ENCODE measurements at regions not wholly inside any gene's neighbourhood (a gene's known extent, or its start where the extent isn't known, plus 50 kb on each side); places are given as distances from the start of the nearest gene placed in this dataset.

DNA sequence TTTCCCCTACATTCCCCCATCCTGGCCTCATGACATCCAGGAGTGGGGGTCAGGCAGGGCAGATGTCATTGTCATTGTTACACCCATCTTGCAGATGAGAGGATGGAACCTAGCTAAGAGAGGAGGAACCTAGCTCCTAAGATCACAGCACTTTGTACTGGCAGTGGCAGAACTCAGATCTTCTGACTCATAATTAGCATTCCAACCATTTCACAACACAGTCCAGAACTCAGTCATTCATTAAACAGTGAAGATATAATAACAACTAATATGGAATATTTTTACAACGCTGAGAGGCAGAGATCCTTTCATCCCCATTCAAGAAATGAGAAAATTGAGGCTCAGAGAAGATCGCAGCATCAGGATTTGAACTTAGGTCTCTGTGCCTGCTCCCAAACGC is 127.8 kb downstream of the CHST1 start:
- Histone ChIP-seq H3K79me1 (replicated peaks; ENCODE audit: low read length, poor library complexity, severe bottlenecking) (no peaks in the 10 kb centered on the region), H2BK12ac (ENCODE audit: low read length in 2 of 2) (no peak overlapping the region)
- no peak for DNase-seq

DNA sequence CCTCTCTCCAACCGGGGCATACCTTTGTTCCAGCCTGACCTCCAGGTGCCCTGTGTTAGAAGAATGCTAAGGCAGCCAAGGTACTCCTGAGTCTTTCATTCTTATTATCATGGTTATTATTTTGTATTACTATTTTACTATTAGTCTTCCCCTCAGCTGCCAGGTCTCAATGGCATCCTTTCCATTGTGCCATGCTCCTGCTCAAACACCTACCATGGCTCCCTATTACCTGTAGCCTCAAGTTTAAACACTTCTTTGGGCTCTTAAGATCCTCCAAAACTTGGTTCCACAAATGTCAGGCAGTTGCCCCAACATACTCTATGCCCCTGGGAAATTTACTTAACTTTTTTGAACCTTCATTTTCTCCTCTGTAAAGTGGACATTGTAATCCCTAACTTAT is 130.4 kb downstream of the CHST1 start:
- H3K27ac ChIP-seq (ENCODE audit: low read length, poor library complexity, severe bottlenecking): no peak overlapping the region
- no peaks in the 10 kb centered on the region for H3K9me3 ChIP-seq (ENCODE audit: control insufficient read depth, low read length)
- H3K79me1 ChIP-seq (replicated peaks; ENCODE audit: low read length, poor library complexity, severe bottlenecking): no peaks in the 10 kb centered on the region
- H3K27me3 ChIP-seq (ENCODE audit: control insufficient read depth in 1 of 2, insufficient read depth in 1 of 2, low read length in 2 of 2): peaks cover 18 to 33% of the 10 kb centered on the region in 2 experiments
- H2BK15ac ChIP-seq (ENCODE audit: low read depth, poor library complexity, severe bottlenecking): no peak overlapping the region
- peaks cover 15% of the 10 kb centered on the region for H3K4me1 ChIP-seq (ENCODE audit: control insufficient read depth, insufficient read depth, low read depth, low read length)
- no peak overlapping the region for H3K18ac ChIP-seq (ENCODE audit: low read depth in 1 of 2, low read length in 2 of 2)
- H3K14ac ChIP-seq (ENCODE audit: low read length in 2 of 2): no peak overlapping the region
- H3K4ac ChIP-seq (ENCODE audit: low read depth in 1 of 2, low read length in 2 of 2): no peak overlapping the region
- 67% methylated on average over 1 of the region's 1 CpG for WGBS
- H2BK12ac ChIP-seq (ENCODE audit: low read length in 2 of 2): no peak overlapping the region
- no peak overlapping the region for H4K8ac ChIP-seq (ENCODE audit: low read length)
- H2AFZ ChIP-seq (ENCODE audit: low read depth, low read length): no peak overlapping the region
- H2BK120ac ChIP-seq (ENCODE audit: low read depth, low read length): no peak overlapping the region
- no peak overlapping the region for H3K23ac ChIP-seq (ENCODE audit: low read length in 2 of 2)
- H3K4me2 ChIP-seq (ENCODE audit: low read length, poor library complexity, severe bottlenecking): no peak overlapping the region
- H4K91ac ChIP-seq (ENCODE audit: low read length): no peak overlapping the region
- no peak overlapping the region for H3K9ac ChIP-seq (ENCODE audit: low read length)
- H3K36me3 ChIP-seq (ENCODE audit: control insufficient read depth in 1 of 2, insufficient read depth in 2 of 2, low read depth in 1 of 2, low read length in 2 of 2): no peaks in the 10 kb centered on the region
- no peak for DNase-seq
- H3K4me3 ChIP-seq (ENCODE audit: insufficient read depth in 1 of 2, low read depth in 1 of 2, low read length in 2 of 2): no peak overlapping the region
- no peak overlapping the region for H2AK5ac ChIP-seq (ENCODE audit: low read length, severe bottlenecking)
- H2BK5ac ChIP-seq (ENCODE audit: low read depth, low read length, poor library complexity, severe bottlenecking): no peak overlapping the region

More for the DNA sequence above, 127.8 kb downstream of the CHST1 start:
- peaks cover 15% of the 10 kb centered on the region for H3K4me1 ChIP-seq (ENCODE audit: control insufficient read depth, insufficient read depth, low read depth, low read length)
- peak overlapping the region; percentile 32 for H3K9ac ChIP-seq (ENCODE audit: low read length)
- H3K18ac ChIP-seq (ENCODE audit: low read depth in 1 of 2, low read length in 2 of 2): no peak overlapping the region
- H2BK5ac ChIP-seq (ENCODE audit: low read depth, low read length, poor library complexity, severe bottlenecking): no peak overlapping the region
- H2AFZ ChIP-seq (ENCODE audit: low read depth, low read length): no peak overlapping the region
- H3K27ac ChIP-seq (ENCODE audit: low read length, poor library complexity, severe bottlenecking): no peak overlapping the region
- no peak overlapping the region for H4K8ac ChIP-seq (ENCODE audit: low read length)
- no peak overlapping the region for H2BK120ac ChIP-seq (ENCODE audit: low read depth, low read length)
- H3K4me3 ChIP-seq (ENCODE audit: insufficient read depth in 1 of 2, low read depth in 1 of 2, low read length in 2 of 2): no peak overlapping the region
- no peak overlapping the region for H2BK15ac ChIP-seq (ENCODE audit: low read depth, poor library complexity, severe bottlenecking)
- H4K91ac ChIP-seq (ENCODE audit: low read length): no peak overlapping the region
- H3K36me3 ChIP-seq (ENCODE audit: control insufficient read depth in 1 of 2, insufficient read depth in 2 of 2, low read depth in 1 of 2, low read length in 2 of 2): no peaks in the 10 kb centered on the region
- 67% methylated on average over 3 of the region's 3 CpGs for WGBS
- no peak overlapping the region for H3K23ac ChIP-seq (ENCODE audit: low read length in 2 of 2)
- H3K9me3 ChIP-seq (ENCODE audit: control insufficient read depth, low read length): no peaks in the 10 kb centered on the region
- H3K14ac ChIP-seq (ENCODE audit: low read length in 2 of 2): no peak overlapping the region
- H2AK5ac ChIP-seq (ENCODE audit: low read length, severe bottlenecking): no peak overlapping the region
- peaks cover 9 to 23% of the 10 kb centered on the region in 2 experiments for H3K27me3 ChIP-seq (ENCODE audit: control insufficient read depth in 1 of 2, insufficient read depth in 1 of 2, low read length in 2 of 2)
- H3K4ac ChIP-seq (ENCODE audit: low read depth in 1 of 2, low read length in 2 of 2): no peak overlapping the region
- no peak overlapping the region for H3K4me2 ChIP-seq (ENCODE audit: low read length, poor library complexity, severe bottlenecking)

DNA sequence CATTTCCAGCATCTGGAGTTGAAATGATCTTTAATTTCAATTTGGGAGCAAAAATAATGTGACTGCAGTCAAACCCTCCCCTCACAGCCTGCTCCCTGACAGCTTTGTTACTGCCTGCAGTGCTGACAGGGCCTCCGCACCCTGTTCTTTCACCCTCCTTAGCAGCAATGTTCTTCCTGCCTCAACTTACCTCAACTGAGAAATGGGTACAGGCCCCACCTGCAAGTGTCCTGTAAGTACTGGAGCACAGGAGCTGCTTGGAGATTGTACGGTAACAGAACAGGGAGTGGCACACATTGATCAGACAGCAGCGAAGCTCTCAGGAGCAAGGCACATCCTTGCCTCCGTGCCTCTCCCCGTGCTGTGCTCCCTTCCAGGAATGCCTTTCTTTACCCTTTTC is 131.3 kb downstream of the CHST1 start:
- Histone ChIP-seq H3K4ac (ENCODE audit: low read depth in 1 of 2, low read length in 2 of 2) (no peak overlapping the region), H3K23ac (ENCODE audit: low read length in 2 of 2) (no peak overlapping the region), H2BK5ac (ENCODE audit: low read depth, low read length, poor library complexity, severe bottlenecking) (no peak overlapping the region), H3K79me1 (replicated peaks; ENCODE audit: low read length, poor library complexity, severe bottlenecking) (no peaks in the 10 kb centered on the region), H2AFZ (ENCODE audit: low read depth, low read length) (no peak overlapping the region), H3K9ac (ENCODE audit: low read length) (no peak overlapping the region), H3K4me3 (ENCODE audit: insufficient read depth in 1 of 2, low read depth in 1 of 2, low read length in 2 of 2) (no peak overlapping the region), H4K8ac (ENCODE audit: low read length) (no peak overlapping the region), H2BK15ac (ENCODE audit: low read depth, poor library complexity, severe bottlenecking) (no peak overlapping the region), H2AK5ac (ENCODE audit: low read length, severe bottlenecking) (no peak overlapping the region), H2BK12ac (ENCODE audit: low read length in 2 of 2) (no peak overlapping the region), H2BK120ac (ENCODE audit: low read depth, low read length) (no peak overlapping the region), H3K4me1 (ENCODE audit: control insufficient read depth, insufficient read depth, low read depth, low read length) (peaks cover 15% of the 10 kb centered on the region), H3K36me3 (ENCODE audit: control insufficient read depth in 1 of 2, insufficient read depth in 2 of 2, low read depth in 1 of 2, low read length in 2 of 2) (no peaks in the 10 kb centered on the region), H3K27ac (ENCODE audit: low read length, poor library complexity, severe bottlenecking) (no peak overlapping the region), H3K14ac (ENCODE audit: low read length in 2 of 2) (no peak overlapping the region), H3K27me3 (ENCODE audit: control insufficient read depth in 1 of 2, insufficient read depth in 1 of 2, low read length in 2 of 2) (peaks cover 18 to 33% of the 10 kb centered on the region in 2 experiments), H3K9me3 (ENCODE audit: control insufficient read depth, low read length) (no peaks in the 10 kb centered on the region), H4K91ac (ENCODE audit: low read length) (no peak overlapping the region), H3K4me2 (ENCODE audit: low read length, poor library complexity, severe bottlenecking) (no peak overlapping the region), H3K18ac (ENCODE audit: low read depth in 1 of 2, low read length in 2 of 2) (no peak overlapping the region)
- 93% methylated on average over 5 of the region's 5 CpGs for WGBS
- DNase-seq: no peak

DNA sequence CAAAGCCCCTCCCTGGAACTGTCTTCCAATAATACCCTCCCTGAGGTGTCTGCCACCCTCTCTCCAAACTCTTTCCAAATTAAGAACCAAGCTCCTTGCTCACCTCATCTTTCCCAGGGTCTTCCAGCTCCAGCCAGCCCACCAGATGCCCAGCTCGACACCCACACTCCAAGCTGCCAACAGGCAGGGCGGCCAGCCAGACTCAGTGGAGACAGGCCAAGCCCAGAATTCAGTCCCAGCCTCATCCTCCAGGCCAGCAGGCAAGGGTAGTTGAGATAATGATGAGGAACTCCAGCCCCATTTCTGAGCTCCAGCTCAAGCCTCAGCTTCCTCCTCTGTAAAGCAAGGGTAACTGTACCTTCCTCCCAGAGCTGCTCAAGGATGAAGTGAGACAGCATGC is 132.9 kb downstream of the CHST1 start:
- 54% methylated on average over 2 of the region's 2 CpGs for WGBS
- DNase-seq: no peak

More for the DNA sequence above, 132.9 kb downstream of the CHST1 start:
- no peak overlapping the region for H3K23ac ChIP-seq (ENCODE audit: low read length in 2 of 2)
- no peaks in the 10 kb centered on the region for H3K9me3 ChIP-seq (ENCODE audit: control insufficient read depth, low read length)
- no peak overlapping the region for H2BK120ac ChIP-seq (ENCODE audit: low read depth, low read length)
- peaks cover 2% of the 10 kb centered on the region for H3K4me1 ChIP-seq (ENCODE audit: control insufficient read depth, insufficient read depth, low read depth, low read length)
- no peak overlapping the region for H3K27ac ChIP-seq (ENCODE audit: low read length, poor library complexity, severe bottlenecking)
- H2BK12ac ChIP-seq (ENCODE audit: low read length in 2 of 2): no peak overlapping the region
- H4K91ac ChIP-seq (ENCODE audit: low read length): no peak overlapping the region
- H3K18ac ChIP-seq (ENCODE audit: low read depth in 1 of 2, low read length in 2 of 2): no peak overlapping the region
- H3K9ac ChIP-seq (ENCODE audit: low read length): no peak overlapping the region
- H3K4me2 ChIP-seq (ENCODE audit: low read length, poor library complexity, severe bottlenecking): no peak overlapping the region
- no peak overlapping the region for H4K8ac ChIP-seq (ENCODE audit: low read length)
- no peak overlapping the region for H3K4me3 ChIP-seq (ENCODE audit: insufficient read depth in 1 of 2, low read depth in 1 of 2, low read length in 2 of 2)
- peaks cover 18 to 44% of the 10 kb centered on the region in 2 experiments for H3K27me3 ChIP-seq (ENCODE audit: control insufficient read depth in 1 of 2, insufficient read depth in 1 of 2, low read length in 2 of 2)
- H2BK5ac ChIP-seq (ENCODE audit: low read depth, low read length, poor library complexity, severe bottlenecking): no peak overlapping the region
- H3K79me1 ChIP-seq (replicated peaks; ENCODE audit: low read length, poor library complexity, severe bottlenecking): no peaks in the 10 kb centered on the region
- H3K36me3 ChIP-seq (ENCODE audit: control insufficient read depth in 1 of 2, insufficient read depth in 2 of 2, low read depth in 1 of 2, low read length in 2 of 2): no peaks in the 10 kb centered on the region
- no peak overlapping the region for H2AFZ ChIP-seq (ENCODE audit: low read depth, low read length)
- no peak overlapping the region for H3K4ac ChIP-seq (ENCODE audit: low read depth in 1 of 2, low read length in 2 of 2)
- no peak overlapping the region for H2BK15ac ChIP-seq (ENCODE audit: low read depth, poor library complexity, severe bottlenecking)
- H2AK5ac ChIP-seq (ENCODE audit: low read length, severe bottlenecking): no peak overlapping the region
- H3K14ac ChIP-seq (ENCODE audit: low read length in 2 of 2): no peak overlapping the region
